PC-9 (cell line): ENCODE measurements at regions not wholly inside any gene's neighbourhood (a gene's known extent, or its start where the extent isn't known, plus 50 kb on each side); places are given as distances from the start of the nearest gene placed in this dataset.

Experiments
- BruUV-seq: library from RNA; stranded (reverse); fragments of 400-500 nt; replicated peaks from 2 replicates; lab custom pipeline; 2021; lab: Mats Ljungman, UMichigan
- CTCF ChIA-PET: fragments of 300-600 bp; sonication (Branson Sonifier 250); formaldehyde crosslinking; loops from one replicate; lab custom pipeline; 2022; ENCODE audit warnings: antibody characterized with exemption; lab: Charles Lee
- POLR2A ChIA-PET: fragments of 300-600 bp; sonication (Branson Sonifier 250); formaldehyde crosslinking; loops from one replicate; lab custom pipeline; 2022; ENCODE audit warnings: antibody characterized with exemption; ENCODE audit not compliant: unreplicated experiment; lab: Charles Lee
- DNase-seq, 2 experiments: peaks; one replicate each; pipeline versions ENCODE4 v3.0.0 to v3.0.0-alpha.2; 2015 to 2022; ENCODE audit warnings: mixed read lengths in 1 of 2
- H2AFZ ChIP-seq: fragments of 200-600 bp; sonication (generic); 2 replicates; pipeline ENCODE4 v1.8.1; 2017; ENCODE audit warnings: antibody characterized with exemption
- H3F3A ChIP-seq: fragments of 200-600 bp; sonication (generic); 2 replicates; pipeline ENCODE4 v1.8.1; 2017; ENCODE audit warnings: antibody characterized with exemption, mild to moderate bottlenecking, low read depth; ENCODE audit not compliant: insufficient read depth
- H3K27ac ChIP-seq: fragments of 200-600 bp; sonication (generic); 2 replicates; pipeline ENCODE4 v1.6.1; 2016; ENCODE audit warnings: mixed run types
- H3K27me3 ChIP-seq: fragments of 200-600 bp; sonication (generic); 2 replicates; pipeline ENCODE4 v1.6.1; 2016; ENCODE audit warnings: low read depth, mixed run types; ENCODE audit not compliant: insufficient read depth
- H3K36me3 ChIP-seq: fragments of 200-600 bp; sonication (generic); 2 replicates; pipeline ENCODE4 v1.6.1; 2016; ENCODE audit warnings: low read depth, mixed run types
- H3K4me1 ChIP-seq: fragments of 200-600 bp; sonication (generic); replicated peaks from 2 replicates; pipeline ENCODE4 v1.6.1; 2016; ENCODE audit warnings: mixed run types; ENCODE audit not compliant: insufficient read depth
- H3K4me2 ChIP-seq: fragments of 200-600 bp; sonication (generic); 2 replicates; pipeline ENCODE4 v1.6.1; 2017; ENCODE audit warnings: mixed run types
- H3K4me3 ChIP-seq: fragments of 200-600 bp; sonication (generic); 2 replicates; pipeline ENCODE4 v1.6.1; 2016; ENCODE audit warnings: mixed run types
- H3K79me2 ChIP-seq: fragments of 200-600 bp; sonication (generic); 2 replicates; pipeline ENCODE4 v1.6.1; 2017; ENCODE audit warnings: low read depth, mixed run types
- H3K9me2 ChIP-seq: fragments of 200-600 bp; sonication (generic); 2 replicates; pipeline ENCODE4 v1.8.1; 2017; ENCODE audit warnings: mild to moderate bottlenecking; ENCODE audit not compliant: insufficient read depth
- H3K9me3 ChIP-seq: fragments of 200-600 bp; sonication (generic); 2 replicates; pipeline ENCODE4 v1.8.1; 2016; ENCODE audit warnings: low read depth; ENCODE audit not compliant: insufficient read depth
- H4K20me1 ChIP-seq: fragments of 200-600 bp; sonication (generic); 2 replicates; pipeline ENCODE4 v1.8.1; 2017; ENCODE audit not compliant: insufficient read depth
- CTCF ChIP-seq: fragments of 200-600 bp; sonication (generic); conservative IDR thresholded peaks from 2 replicates; pipeline ENCODE4 v1.6.1; 2017; ENCODE audit warnings: mixed run types, antibody characterized with exemption, mild to moderate bottlenecking, moderate library complexity
- EZH2 ChIP-seq: fragments of 200-600 bp; sonication (generic); IDR thresholded peaks from 2 replicates; pipeline ENCODE4 v1.8.0; 2017; ENCODE audit warnings: antibody characterized with exemption, low read depth
- intact Hi-C: fragments of 100-400 bp; cut with micrococcal nuclease; formaldehyde crosslinking; loops from one replicate; pipeline ENCODE4 v1.10.0; 2022; ENCODE audit not compliant: unreplicated experiment

DNA sequence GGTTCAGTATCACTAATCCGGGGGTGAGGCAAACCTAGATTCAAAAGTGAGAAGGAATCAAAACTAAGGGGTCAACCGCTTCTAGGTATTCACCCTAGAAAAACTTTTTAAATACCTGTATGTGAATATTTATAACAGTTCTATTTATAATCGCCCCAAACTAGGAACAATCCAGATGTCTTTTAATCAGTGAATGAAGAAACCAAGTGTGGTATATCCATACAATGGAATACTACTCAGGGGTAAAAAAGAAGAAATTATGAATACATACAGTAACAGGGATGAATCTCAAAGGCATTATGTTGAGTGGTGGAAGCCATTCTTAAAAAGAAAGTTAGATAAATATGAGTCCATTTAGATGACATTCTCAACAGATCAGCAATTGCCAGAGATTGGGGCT, 178.0 kb upstream of the BLID start:
- H4K20me1 ChIP-seq: no peaks in the 10 kb centered on the region
- H3K9me2 ChIP-seq: no peaks in the 10 kb centered on the region
- H3K27ac ChIP-seq: no peak overlapping the region
- no TSS peak for BruUV-seq
- POLR2A ChIA-PET: no interaction called here
- H3K4me2 ChIP-seq: no peak overlapping the region
- no peaks in the 10 kb centered on the region for H3K79me2 ChIP-seq
- H2AFZ ChIP-seq: no peak overlapping the region
- H3K36me3 ChIP-seq: no peaks in the 10 kb centered on the region
- peaks cover 16% of the 10 kb centered on the region; the same call in 1 of the 2 replicates for H3K9me3 ChIP-seq
- CTCF ChIA-PET: interaction anchor here (0.5 kb wide), 1 partner anchor 214 kb away, joined by 12 read pairs; no protein-coding TSS in a partner anchor
- no peaks in the 10 kb centered on the region for H3K27me3 ChIP-seq
- intact Hi-C loops: no loop called here
- no peak overlapping the region for H3K4me3 ChIP-seq
- DNase-seq: no peak
- no peaks in the 10 kb centered on the region for H3K4me1 ChIP-seq
- TF ChIP-seq EZH2: no peak
- TF ChIP-seq CTCF: 0 out of 2 replicates have a peak, but pooled peaks have one; percentile 16
- no peaks in the 10 kb centered on the region for H3F3A ChIP-seq

- Histone ChIP-seq H3K9me3 (peaks cover 14% of the 10 kb centered on the region; the same call in 1 of the 2 replicates), H3K9me2 (no peaks in the 10 kb centered on the region), H3K36me3 (no peaks in the 10 kb centered on the region), H3K4me3 (no peak overlapping the region), H3K4me2 (no peak overlapping the region), H3K27me3 (no peaks in the 10 kb centered on the region), H3K27ac (no peak overlapping the region), H3K79me2 (no peaks in the 10 kb centered on the region), H4K20me1 (no peaks in the 10 kb centered on the region), H3K4me1 (no peaks in the 10 kb centered on the region), H3F3A (no peaks in the 10 kb centered on the region), H2AFZ (no peak overlapping the region)
- BruUV-seq: no TSS peak
- ChIA-PET POLR2A (no interaction called here), CTCF (interaction anchor here (0.5 kb wide), 1 partner anchor 215 kb away, joined by 12 read pairs; no protein-coding TSS in a partner anchor)
- intact Hi-C loops: no loop called here
- DNase-seq: no peak
- TF ChIP-seq EZH2: no peak
- TF ChIP-seq CTCF: peak; percentile 50
These were observed 177.4 kb upstream of the BLID start for GRCh38 chr11:122293296-122294023.

GRCh38 chr11:122287401-122287800, 171.4 kb upstream of the BLID start:
- Histone ChIP-seq H2AFZ (peak overlapping the region; percentile 41; the same call in 1 of the 2 replicates), H3K4me1 (no peaks in the 10 kb centered on the region), H3K9me3 (no peaks in the 10 kb centered on the region), H3K36me3 (no peaks in the 10 kb centered on the region), H4K20me1 (no peaks in the 10 kb centered on the region), H3K79me2 (no peaks in the 10 kb centered on the region), H3K4me3 (no peak overlapping the region), H3K27me3 (no peaks in the 10 kb centered on the region), H3K9me2 (no peaks in the 10 kb centered on the region), H3F3A (no peaks in the 10 kb centered on the region), H3K4me2 (no peak overlapping the region), H3K27ac (no peak overlapping the region)
- no TSS peak for BruUV-seq
- POLR2A ChIA-PET: no interaction called here
- no peak for DNase-seq
- CTCF ChIA-PET: no interaction called here
- TF ChIP-seq EZH2: no peak
- TF ChIP-seq CTCF: no peak
- intact Hi-C loops: no loop called here
